ENCODE measurements at regions not wholly inside any gene's neighbourhood (a gene's known extent, or its start where the extent isn't known, plus 50 kb on each side); places are given as distances from the start of the nearest gene placed in this dataset.

GRCh38 chr21:27743971-27744564 is 777.2 kb upstream of the ADAMTS5 start:
- ChIA-PET CTCF (no interaction called here), POLR2A (ENCODE audit: low non-redundant PET) (no interaction called here)
- H3K27ac ChIP-seq, result no peak overlapping the region
- TF ChIP-seq CTCF (conservative IDR thresholded peaks at IDR 0.05; ENCODE audit: low read depth), result no peak
- no peak for DNase-seq (ENCODE audit: low spot score)

- ChIA-PET CTCF (interaction anchor here (0.6 kb wide), 1 partner anchor 1435 kb away, joined by 3 read pairs; no protein-coding TSS in a partner anchor), POLR2A (ENCODE audit: low non-redundant PET) (no interaction called here)
- no peak for TF ChIP-seq CTCF (conservative IDR thresholded peaks at IDR 0.05; ENCODE audit: low read depth)
- DNase-seq (ENCODE audit: low spot score), result no peak
- no peak overlapping the region for H3K27ac ChIP-seq
Measured at GRCh38 chr21:27741736-27742135, 774.8 kb upstream of the ADAMTS5 start.

- CTCF ChIA-PET, result no interaction called here
- POLR2A ChIA-PET (ENCODE audit: low non-redundant PET), result no interaction called here
- TF ChIP-seq CTCF (conservative IDR thresholded peaks at IDR 0.05; ENCODE audit: low read depth), result no peak
- no peak for DNase-seq (ENCODE audit: low spot score)
- H3K27ac ChIP-seq, result no peak overlapping the region
Measured at GRCh38 chr21:27740084-27740483, 773.2 kb upstream of the ADAMTS5 start.

- H3K27ac ChIP-seq, result no peak overlapping the region
- ChIA-PET CTCF (no interaction called here), POLR2A (ENCODE audit: low non-redundant PET) (no interaction called here)
- no peak for DNase-seq (ENCODE audit: low spot score)
- TF ChIP-seq CTCF (conservative IDR thresholded peaks at IDR 0.05; ENCODE audit: low read depth), result no peak
Measured at GRCh38 chr21:27739187-27739586, 772.3 kb upstream of the ADAMTS5 start.

GRCh38 chr21:27735699-27736098 is 768.8 kb upstream of the ADAMTS5 start:
- no peak for DNase-seq (ENCODE audit: low spot score)
- no peak overlapping the region for H3K27ac ChIP-seq
- no peak for TF ChIP-seq CTCF (conservative IDR thresholded peaks at IDR 0.05; ENCODE audit: low read depth)
- ChIA-PET POLR2A (ENCODE audit: low non-redundant PET) (no interaction called here), CTCF (no interaction called here)

GRCh38 chr21:27734146-27734545 is 767.3 kb upstream of the ADAMTS5 start:
- CTCF ChIA-PET, result interaction anchor here (0.7 kb wide), 1 partner anchor 569 kb away, joined by 4 read pairs; no protein-coding TSS in a partner anchor
- no peak for TF ChIP-seq CTCF (conservative IDR thresholded peaks at IDR 0.05; ENCODE audit: low read depth)
- no peak overlapping the region for H3K27ac ChIP-seq
- DNase-seq (ENCODE audit: low spot score), result no peak
- POLR2A ChIA-PET (ENCODE audit: low non-redundant PET), result no interaction called here

All from RWPE1 (cell line).